Neural cell (in vitro differentiated cells): ENCODE measurements at regions not wholly inside any gene's neighbourhood (a gene's known extent, or its start where the extent isn't known, plus 50 kb on each side); places are given as distances from the start of the nearest gene placed in this dataset.

Experiments
- H2AFZ ChIP-seq: fragments of 200-600, 300-800 bp; sonication (generic), shearing (Covaris generic); 2 replicates; pipeline ENCODE4 v1.6.0; 2014; ENCODE audit warnings: low read depth, mild to moderate bottlenecking, antibody characterized with exemption, low read length, moderate library complexity
- H3F3A ChIP-seq: fragments of 200-600 bp; shearing (Covaris generic); 2 replicates; pipeline ENCODE4 v1.6.1; 2016; ENCODE audit warnings: mild to moderate bottlenecking, moderate library complexity, mixed read lengths, antibody characterized with exemption, low read length; ENCODE audit not compliant: insufficient read depth, poor library complexity, severe bottlenecking
- H3K27ac ChIP-seq: fragments of 200-600, 300-800 bp; sonication (generic), shearing (Covaris generic); 2 replicates; pipeline ENCODE4 v1.5.1; 2014; ENCODE audit warnings: mild to moderate bottlenecking, low read length, moderate library complexity
- H3K27me3 ChIP-seq: fragments of 300-800, 200-600 bp; sonication (generic), shearing (Covaris generic); 2 replicates; pipeline ENCODE4 v1.6.0; 2014; ENCODE audit warnings: mild to moderate bottlenecking, low read depth, low read length, moderate library complexity; ENCODE audit not compliant: insufficient read depth
- H3K36me3 ChIP-seq: fragments of 300-800, 200-600 bp; sonication (generic), shearing (Covaris generic); 2 replicates; pipeline ENCODE4 v1.5.1; 2014; ENCODE audit warnings: mild to moderate bottlenecking, antibody characterized with exemption, low read length, moderate library complexity; ENCODE audit not compliant: insufficient read depth
- H3K4me2 ChIP-seq: fragments of 300-800, 200-600 bp; sonication (generic), shearing (Covaris generic); 2 replicates; pipeline ENCODE4 v1.6.0; 2014; ENCODE audit warnings: mild to moderate bottlenecking, low read length
- H3K4me3 ChIP-seq: fragments of 300-800, 200-600 bp; sonication (generic), shearing (Covaris generic); 2 replicates; pipeline ENCODE4 v1.5.1; 2014; ENCODE audit warnings: mild to moderate bottlenecking, low read length, moderate library complexity
- H3K79me2 ChIP-seq: fragments of 200-600 bp; shearing (Covaris generic); replicated peaks from 2 replicates; pipeline ENCODE4 v1.6.0; 2014; ENCODE audit warnings: mild to moderate bottlenecking, low read length, moderate library complexity; ENCODE audit not compliant: insufficient read depth
- H3K9ac ChIP-seq: fragments of 300-800, 200-600 bp; sonication (generic), shearing (Covaris generic); 2 replicates; pipeline ENCODE4 v1.6.1; 2016; ENCODE audit warnings: mild to moderate bottlenecking, low read length, mixed read lengths
- H3K9me2 ChIP-seq: fragments of 200-600 bp; shearing (Covaris generic); 2 replicates; pipeline ENCODE4 v1.6.1; 2016; ENCODE audit warnings: mild to moderate bottlenecking, low read length, mixed read lengths; ENCODE audit not compliant: insufficient read depth
- H3K9me3 ChIP-seq: fragments of 200-600, 300-800 bp; sonication (generic), shearing (Covaris generic); 2 replicates; pipeline ENCODE4 v1.6.1; 2016; ENCODE audit warnings: mild to moderate bottlenecking, mixed run types, low read length, moderate library complexity, mixed read lengths
- H4K20me1 ChIP-seq: fragments of 200-600 bp; shearing (Covaris generic); 2 replicates; pipeline ENCODE4 v1.6.1; 2016; ENCODE audit warnings: mild to moderate bottlenecking, mixed run types; ENCODE audit not compliant: insufficient read depth
- EP300 ChIP-seq: fragments of 450-650 bp; conservative IDR thresholded peaks from 2 replicates; pipeline ENCODE4 v1.6.1; 2014; ENCODE audit warnings: antibody characterized with exemption, mild to moderate bottlenecking, moderate library complexity; ENCODE audit not compliant: poor library complexity, severe bottlenecking
- EZH2 ChIP-seq: fragments of 200-600, 300-800 bp; shearing (Covaris generic), sonication (generic); IDR thresholded peaks from 2 replicates; pipeline ENCODE4 v1.6.1; 2014; ENCODE audit warnings: antibody characterized with exemption, low read length, borderline replicate concordance, mild to moderate bottlenecking; ENCODE audit not compliant: insufficient read depth, poor library complexity, severe bottlenecking
- MXI1 ChIP-seq: fragments of 450-650 bp; conservative IDR thresholded peaks from 2 replicates; pipeline ENCODE4 v1.6.1; 2014; ENCODE audit warnings: antibody characterized with exemption, mild to moderate bottlenecking; ENCODE audit not compliant: poor library complexity, severe bottlenecking
- POLR2AphosphoS5 ChIP-seq: IDR thresholded peaks from 2 replicates; pipeline ENCODE4 v1.6.1; 2012
- RAD21 ChIP-seq: fragments of 450-650 bp; conservative IDR thresholded peaks from 2 replicates; pipeline ENCODE4 v1.6.1; 2014; ENCODE audit warnings: antibody characterized with exemption, mild to moderate bottlenecking, moderate library complexity
- SMC3 ChIP-seq: fragments of 450-650 bp; conservative IDR thresholded peaks from 2 replicates; pipeline ENCODE4 v1.6.1; 2014; ENCODE audit warnings: antibody characterized with exemption, mild to moderate bottlenecking, moderate library complexity; ENCODE audit not compliant: poor library complexity
- TAF1 ChIP-seq: IDR thresholded peaks from 2 replicates; pipeline ENCODE4 v1.6.1; 2012; ENCODE audit warnings: low read depth
- TF ChIP-seq, protein P1 (sequence below): fragments of 450-650 bp; IDR thresholded peaks from 2 replicates; pipeline ENCODE4 v1.5.1; 2014; ENCODE audit warnings: antibody characterized with exemption, mild to moderate bottlenecking, moderate library complexity; ENCODE audit not compliant: poor library complexity, severe bottlenecking
- TF ChIP-seq, protein P2 (sequence below): IDR thresholded peaks from 2 replicates; pipeline ENCODE4 v1.6.1; 2012; ENCODE audit warnings: borderline replicate concordance

DNA sequence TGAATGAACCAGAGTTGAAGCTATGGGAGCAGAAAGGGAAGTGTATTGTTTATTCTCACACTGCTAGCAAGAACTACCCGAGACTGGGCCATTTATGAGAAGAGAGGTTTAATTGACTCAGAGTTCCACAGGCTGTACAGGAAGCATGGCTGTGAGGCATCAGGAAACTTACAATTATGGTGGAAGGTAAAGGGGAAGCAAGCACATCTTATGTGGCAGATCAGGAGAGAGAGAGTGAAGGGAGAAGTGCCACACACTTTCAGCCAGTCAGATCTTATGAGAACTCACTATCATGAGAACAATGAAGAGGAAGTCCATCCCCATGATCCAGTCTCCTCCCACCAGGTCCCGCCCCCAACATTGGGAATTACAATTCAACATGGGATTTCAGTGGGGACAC, 383.2 kb upstream of the SLC14A2 start:
- Histone ChIP-seq H3K79me2 (no peaks in the 10 kb centered on the region), H4K20me1 (no peaks in the 10 kb centered on the region), H3K9me3 (no peaks in the 10 kb centered on the region), H3K4me3 (no peak overlapping the region), H3K4me2 (no peak overlapping the region), H3F3A (no peaks in the 10 kb centered on the region), H3K36me3 (no peaks in the 10 kb centered on the region), H3K9ac (no peak overlapping the region), H3K27me3 (no peaks in the 10 kb centered on the region), H3K27ac (no peak overlapping the region), H2AFZ (no peak overlapping the region), H3K9me2 (no peaks in the 10 kb centered on the region)
- TF ChIP-seq RAD21: no peak
- no peak for TF ChIP-seq EZH2
- no peak for TF ChIP-seq POLR2AphosphoS5
- TF ChIP-seq, protein P1, sequence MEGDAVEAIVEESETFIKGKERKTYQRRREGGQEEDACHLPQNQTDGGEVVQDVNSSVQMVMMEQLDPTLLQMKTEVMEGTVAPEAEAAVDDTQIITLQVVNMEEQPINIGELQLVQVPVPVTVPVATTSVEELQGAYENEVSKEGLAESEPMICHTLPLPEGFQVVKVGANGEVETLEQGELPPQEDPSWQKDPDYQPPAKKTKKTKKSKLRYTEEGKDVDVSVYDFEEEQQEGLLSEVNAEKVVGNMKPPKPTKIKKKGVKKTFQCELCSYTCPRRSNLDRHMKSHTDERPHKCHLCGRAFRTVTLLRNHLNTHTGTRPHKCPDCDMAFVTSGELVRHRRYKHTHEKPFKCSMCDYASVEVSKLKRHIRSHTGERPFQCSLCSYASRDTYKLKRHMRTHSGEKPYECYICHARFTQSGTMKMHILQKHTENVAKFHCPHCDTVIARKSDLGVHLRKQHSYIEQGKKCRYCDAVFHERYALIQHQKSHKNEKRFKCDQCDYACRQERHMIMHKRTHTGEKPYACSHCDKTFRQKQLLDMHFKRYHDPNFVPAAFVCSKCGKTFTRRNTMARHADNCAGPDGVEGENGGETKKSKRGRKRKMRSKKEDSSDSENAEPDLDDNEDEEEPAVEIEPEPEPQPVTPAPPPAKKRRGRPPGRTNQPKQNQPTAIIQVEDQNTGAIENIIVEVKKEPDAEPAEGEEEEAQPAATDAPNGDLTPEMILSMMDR: no peak
- TF ChIP-seq SMC3: no peak
- no peak for TF ChIP-seq TAF1
- TF ChIP-seq MXI1: no peak
- TF ChIP-seq, protein P2, sequence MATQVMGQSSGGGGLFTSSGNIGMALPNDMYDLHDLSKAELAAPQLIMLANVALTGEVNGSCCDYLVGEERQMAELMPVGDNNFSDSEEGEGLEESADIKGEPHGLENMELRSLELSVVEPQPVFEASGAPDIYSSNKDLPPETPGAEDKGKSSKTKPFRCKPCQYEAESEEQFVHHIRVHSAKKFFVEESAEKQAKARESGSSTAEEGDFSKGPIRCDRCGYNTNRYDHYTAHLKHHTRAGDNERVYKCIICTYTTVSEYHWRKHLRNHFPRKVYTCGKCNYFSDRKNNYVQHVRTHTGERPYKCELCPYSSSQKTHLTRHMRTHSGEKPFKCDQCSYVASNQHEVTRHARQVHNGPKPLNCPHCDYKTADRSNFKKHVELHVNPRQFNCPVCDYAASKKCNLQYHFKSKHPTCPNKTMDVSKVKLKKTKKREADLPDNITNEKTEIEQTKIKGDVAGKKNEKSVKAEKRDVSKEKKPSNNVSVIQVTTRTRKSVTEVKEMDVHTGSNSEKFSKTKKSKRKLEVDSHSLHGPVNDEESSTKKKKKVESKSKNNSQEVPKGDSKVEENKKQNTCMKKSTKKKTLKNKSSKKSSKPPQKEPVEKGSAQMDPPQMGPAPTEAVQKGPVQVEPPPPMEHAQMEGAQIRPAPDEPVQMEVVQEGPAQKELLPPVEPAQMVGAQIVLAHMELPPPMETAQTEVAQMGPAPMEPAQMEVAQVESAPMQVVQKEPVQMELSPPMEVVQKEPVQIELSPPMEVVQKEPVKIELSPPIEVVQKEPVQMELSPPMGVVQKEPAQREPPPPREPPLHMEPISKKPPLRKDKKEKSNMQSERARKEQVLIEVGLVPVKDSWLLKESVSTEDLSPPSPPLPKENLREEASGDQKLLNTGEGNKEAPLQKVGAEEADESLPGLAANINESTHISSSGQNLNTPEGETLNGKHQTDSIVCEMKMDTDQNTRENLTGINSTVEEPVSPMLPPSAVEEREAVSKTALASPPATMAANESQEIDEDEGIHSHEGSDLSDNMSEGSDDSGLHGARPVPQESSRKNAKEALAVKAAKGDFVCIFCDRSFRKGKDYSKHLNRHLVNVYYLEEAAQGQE: no peak

DNA sequence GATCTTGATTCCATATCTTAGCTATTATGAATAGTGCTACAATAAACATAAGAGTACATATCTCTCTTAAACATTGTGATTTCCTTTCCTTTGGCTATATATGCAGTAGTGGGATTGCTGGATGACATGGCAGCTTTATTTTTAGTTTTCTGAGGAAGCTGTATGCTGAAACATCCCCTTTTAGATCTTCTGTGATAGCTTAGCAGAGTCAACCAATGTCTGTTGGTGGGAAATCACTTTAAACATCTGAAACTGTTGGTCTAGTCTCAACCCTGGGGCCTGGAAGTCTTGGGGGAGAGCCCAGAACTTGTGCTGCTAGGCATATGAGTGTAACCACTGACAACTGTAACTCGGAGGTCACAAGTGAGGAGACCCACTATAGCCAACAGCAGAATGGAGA, 378.6 kb upstream of the SLC14A2 start:
- no peak overlapping the region for H3K4me2 ChIP-seq
- H3K9me3 ChIP-seq: no peaks in the 10 kb centered on the region
- H3K27me3 ChIP-seq: no peaks in the 10 kb centered on the region
- H3K9me2 ChIP-seq: no peaks in the 10 kb centered on the region
- no peaks in the 10 kb centered on the region for H4K20me1 ChIP-seq
- no peaks in the 10 kb centered on the region for H3K79me2 ChIP-seq
- no peak overlapping the region for H2AFZ ChIP-seq
- H3K9ac ChIP-seq: no peak overlapping the region
- H3K36me3 ChIP-seq: no peaks in the 10 kb centered on the region
- H3K4me3 ChIP-seq: no peak overlapping the region
- no peak overlapping the region for H3K27ac ChIP-seq
- TF ChIP-seq MXI1: no peak
- no peak for TF ChIP-seq SMC3
- no peak for TF ChIP-seq RAD21
- TF ChIP-seq, protein P1: no peak
- no peak for TF ChIP-seq POLR2AphosphoS5
- no peak for TF ChIP-seq EZH2
- TF ChIP-seq, protein P2: no peak
- no peak for TF ChIP-seq TAF1
- TF ChIP-seq EP300: no peak
- no peaks in the 10 kb centered on the region for H3F3A ChIP-seq
